Fibroblast of the aortic adventitia (primary cell): ENCODE measurements at regions not wholly inside any gene's neighbourhood (a gene's known extent, or its start where the extent isn't known, plus 50 kb on each side); places are given as distances from the start of the nearest gene placed in this dataset.

Experiments used
- DNase-seq: peaks from one replicate; pipeline ENCODE4 v3.0.0-alpha.2; 2010; ENCODE audit warnings: low read depth
- H3K4me3 ChIP-seq: 2 replicates; pipeline ENCODE4 v1.5.1; 2011; ENCODE audit warnings: low read depth, mild to moderate bottlenecking, control low read depth, low read length, moderate library complexity
- TF ChIP-seq, protein P1 (sequence below): IDR thresholded peaks from 2 replicates; pipeline ENCODE4 v1.5.1; 2011; ENCODE audit warnings: mild to moderate bottlenecking, low read length, control low read depth, inconsistent platforms; ENCODE audit not compliant: insufficient read depth

DNA sequence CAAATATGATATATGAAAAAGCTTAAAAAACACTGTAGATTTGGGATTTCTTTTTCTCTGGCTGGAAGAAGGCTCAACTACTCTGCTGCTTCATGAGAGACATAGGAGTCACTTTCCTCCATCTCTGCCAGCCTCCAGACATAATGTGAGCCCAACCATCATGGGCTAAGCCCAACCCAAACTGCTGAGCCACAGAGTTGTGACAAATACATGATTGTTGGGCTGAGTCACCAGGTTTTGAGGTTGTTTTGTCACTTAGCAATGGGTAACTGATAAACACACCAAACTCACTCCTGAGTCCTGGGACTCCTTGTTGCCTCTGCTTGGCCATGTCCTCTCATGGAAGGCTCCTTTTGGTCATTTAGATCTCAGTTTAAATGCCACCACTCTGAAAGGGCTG lies 381.8 kb upstream of the FZD8 start:
- TF ChIP-seq, protein P1, sequence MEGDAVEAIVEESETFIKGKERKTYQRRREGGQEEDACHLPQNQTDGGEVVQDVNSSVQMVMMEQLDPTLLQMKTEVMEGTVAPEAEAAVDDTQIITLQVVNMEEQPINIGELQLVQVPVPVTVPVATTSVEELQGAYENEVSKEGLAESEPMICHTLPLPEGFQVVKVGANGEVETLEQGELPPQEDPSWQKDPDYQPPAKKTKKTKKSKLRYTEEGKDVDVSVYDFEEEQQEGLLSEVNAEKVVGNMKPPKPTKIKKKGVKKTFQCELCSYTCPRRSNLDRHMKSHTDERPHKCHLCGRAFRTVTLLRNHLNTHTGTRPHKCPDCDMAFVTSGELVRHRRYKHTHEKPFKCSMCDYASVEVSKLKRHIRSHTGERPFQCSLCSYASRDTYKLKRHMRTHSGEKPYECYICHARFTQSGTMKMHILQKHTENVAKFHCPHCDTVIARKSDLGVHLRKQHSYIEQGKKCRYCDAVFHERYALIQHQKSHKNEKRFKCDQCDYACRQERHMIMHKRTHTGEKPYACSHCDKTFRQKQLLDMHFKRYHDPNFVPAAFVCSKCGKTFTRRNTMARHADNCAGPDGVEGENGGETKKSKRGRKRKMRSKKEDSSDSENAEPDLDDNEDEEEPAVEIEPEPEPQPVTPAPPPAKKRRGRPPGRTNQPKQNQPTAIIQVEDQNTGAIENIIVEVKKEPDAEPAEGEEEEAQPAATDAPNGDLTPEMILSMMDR: no peak
- H3K4me3 ChIP-seq: no peak overlapping the region
- peak; percentile 77 for DNase-seq

DNA sequence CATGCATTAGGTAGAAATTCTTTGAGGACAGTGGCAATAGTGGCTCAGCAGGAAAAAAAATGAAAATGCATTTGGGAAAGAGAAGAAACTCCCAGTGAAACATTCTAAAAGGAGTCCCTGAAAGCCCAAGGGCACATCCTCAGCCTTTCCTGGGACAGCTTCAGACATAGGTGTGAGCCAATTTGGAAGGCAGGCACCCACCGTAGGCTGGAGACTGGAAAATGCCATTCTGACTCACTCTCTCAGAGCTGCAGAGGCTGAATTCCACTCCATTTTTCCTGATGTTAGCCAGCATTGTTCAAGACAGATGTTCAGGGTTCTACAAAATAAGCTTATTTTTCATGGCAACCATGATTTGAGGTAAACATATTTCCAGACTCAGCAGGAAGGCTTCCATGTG lies 379.0 kb upstream of the FZD8 start:
- DNase-seq: peak; percentile 20
- TF ChIP-seq, protein P1: no peak
- no peak overlapping the region for H3K4me3 ChIP-seq

DNA sequence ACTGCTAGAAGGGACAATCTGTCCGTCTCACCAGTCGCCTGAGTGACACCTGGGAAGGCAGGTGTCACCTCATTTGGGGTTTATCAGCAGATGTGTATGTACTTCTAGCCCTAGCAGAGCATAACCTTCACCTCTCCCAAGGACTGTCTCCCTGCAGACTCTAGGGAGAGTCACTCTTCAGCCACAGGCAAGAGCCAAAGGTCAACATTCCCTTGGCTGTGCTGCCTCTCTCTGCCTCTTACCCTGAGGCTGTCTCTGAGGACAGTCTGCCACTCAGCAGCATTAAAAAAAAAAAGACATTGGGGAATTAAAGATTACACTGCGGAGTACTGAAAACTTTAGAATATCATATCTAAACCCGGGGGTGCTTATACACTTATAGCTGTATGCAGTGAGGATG lies 377.7 kb upstream of the FZD8 start:
- DNase-seq: no peak
- TF ChIP-seq, protein P1: no peak
- no peak overlapping the region for H3K4me3 ChIP-seq

DNA sequence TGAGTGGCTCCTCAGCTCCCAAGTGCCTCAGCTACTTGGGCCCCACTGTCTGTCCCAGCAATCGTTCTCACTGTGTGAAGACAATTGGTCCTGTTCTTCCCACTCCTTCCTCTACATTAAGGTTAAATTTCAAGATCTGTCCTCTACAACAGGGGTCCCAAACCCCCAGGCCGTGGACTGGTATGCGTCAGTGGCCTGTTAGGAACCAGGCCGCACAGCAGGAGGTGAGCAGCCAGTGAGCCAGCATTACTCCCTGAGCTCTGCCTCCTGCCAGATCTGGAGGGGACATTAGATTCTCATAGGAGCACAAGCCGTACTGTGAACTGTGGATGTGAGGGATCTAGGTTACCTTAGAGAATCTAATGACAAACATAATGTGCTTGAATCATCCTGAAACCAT lies 376.9 kb upstream of the FZD8 start:
- no peak for DNase-seq
- no peak overlapping the region for H3K4me3 ChIP-seq
- TF ChIP-seq, protein P1: no peak

DNA sequence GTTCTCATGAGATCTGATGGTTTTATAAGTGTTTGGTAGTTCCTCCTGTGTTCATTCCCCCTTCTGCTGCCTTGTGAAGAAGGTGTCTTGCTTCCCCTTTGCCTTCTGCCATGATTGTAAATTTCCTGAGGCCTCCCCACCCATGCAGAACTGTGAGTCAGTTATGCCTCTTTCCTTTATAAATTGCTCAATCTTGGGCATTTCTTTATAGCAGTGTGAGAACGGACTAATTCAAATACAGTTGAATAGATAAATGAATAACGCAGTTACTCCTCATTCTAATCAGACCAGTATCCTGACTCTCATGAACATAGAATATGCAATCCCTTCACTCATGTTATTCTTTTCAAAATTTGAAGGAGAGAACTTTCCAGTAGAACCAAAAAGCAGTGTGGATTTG lies 375.0 kb upstream of the FZD8 start:
- H3K4me3 ChIP-seq: no peak overlapping the region
- TF ChIP-seq, protein P1: no peak
- DNase-seq: no peak

DNA sequence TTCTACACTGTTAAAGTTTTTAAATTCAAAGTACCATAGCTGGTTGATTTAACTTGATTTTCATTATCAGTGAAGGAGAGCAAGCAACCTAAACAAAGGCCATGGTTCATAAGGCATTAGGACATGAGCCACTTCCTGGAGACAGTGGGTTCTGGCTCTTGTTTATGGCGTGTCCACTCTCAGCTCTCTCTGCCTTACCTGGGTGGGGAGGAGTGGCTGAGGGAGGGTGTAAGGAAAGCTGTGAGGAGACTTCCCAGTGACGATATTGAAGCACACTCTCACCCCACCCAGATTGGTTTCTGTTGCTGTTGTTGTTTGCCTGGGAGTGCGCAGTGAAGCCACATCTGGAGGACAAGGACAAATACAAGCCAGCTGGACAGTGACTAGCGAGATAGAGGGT lies 365.3 kb upstream of the FZD8 start:
- no peak overlapping the region for H3K4me3 ChIP-seq
- DNase-seq: no peak
- TF ChIP-seq, protein P1: no peak

DNA sequence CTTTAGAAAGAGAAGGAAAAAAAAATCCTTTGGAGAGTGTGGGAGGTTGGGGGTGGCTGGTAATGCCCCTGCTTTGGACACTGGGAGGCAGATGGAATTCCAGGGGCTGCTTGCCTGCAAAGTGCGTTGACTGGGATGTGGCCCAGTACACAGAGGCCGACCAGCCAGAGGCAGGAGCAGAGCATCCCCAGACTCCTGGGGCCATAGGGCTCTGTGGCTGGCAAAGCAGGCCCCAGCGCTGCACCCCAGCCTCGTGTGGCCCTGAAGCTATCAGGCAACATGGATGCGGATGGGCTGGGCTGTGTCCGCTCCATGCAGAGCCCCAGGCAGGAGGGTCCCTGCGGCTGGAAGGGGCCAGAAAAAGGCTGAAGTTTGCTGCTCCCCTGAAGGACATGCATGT lies 361.6 kb upstream of the FZD8 start:
- TF ChIP-seq, protein P1: no peak
- H3K4me3 ChIP-seq: no peak overlapping the region
- DNase-seq: no peak
